Neural cell (in vitro differentiated cells): ENCODE measurements at regions not wholly inside any gene's neighbourhood (a gene's known extent, or its start where the extent isn't known, plus 50 kb on each side); places are given as distances from the start of the nearest gene placed in this dataset.

Experiments used
- H2AFZ ChIP-seq: fragments of 200-600, 300-800 bp; sonication (generic), shearing (Covaris generic); 2 replicates; pipeline ENCODE4 v1.6.0; 2014; ENCODE audit warnings: low read depth, mild to moderate bottlenecking, antibody characterized with exemption, low read length, moderate library complexity
- H3F3A ChIP-seq: fragments of 200-600 bp; shearing (Covaris generic); 2 replicates; pipeline ENCODE4 v1.6.1; 2016; ENCODE audit warnings: mild to moderate bottlenecking, moderate library complexity, mixed read lengths, antibody characterized with exemption, low read length; ENCODE audit not compliant: insufficient read depth, poor library complexity, severe bottlenecking
- H3K27ac ChIP-seq: fragments of 200-600, 300-800 bp; sonication (generic), shearing (Covaris generic); 2 replicates; pipeline ENCODE4 v1.5.1; 2014; ENCODE audit warnings: mild to moderate bottlenecking, low read length, moderate library complexity
- H3K27me3 ChIP-seq: fragments of 300-800, 200-600 bp; sonication (generic), shearing (Covaris generic); 2 replicates; pipeline ENCODE4 v1.6.0; 2014; ENCODE audit warnings: mild to moderate bottlenecking, low read depth, low read length, moderate library complexity; ENCODE audit not compliant: insufficient read depth
- H3K36me3 ChIP-seq: fragments of 300-800, 200-600 bp; sonication (generic), shearing (Covaris generic); 2 replicates; pipeline ENCODE4 v1.5.1; 2014; ENCODE audit warnings: mild to moderate bottlenecking, antibody characterized with exemption, low read length, moderate library complexity; ENCODE audit not compliant: insufficient read depth
- H3K4me2 ChIP-seq: fragments of 300-800, 200-600 bp; sonication (generic), shearing (Covaris generic); 2 replicates; pipeline ENCODE4 v1.6.0; 2014; ENCODE audit warnings: mild to moderate bottlenecking, low read length
- H3K4me3 ChIP-seq: fragments of 300-800, 200-600 bp; sonication (generic), shearing (Covaris generic); 2 replicates; pipeline ENCODE4 v1.5.1; 2014; ENCODE audit warnings: mild to moderate bottlenecking, low read length, moderate library complexity
- H3K79me2 ChIP-seq: fragments of 200-600 bp; shearing (Covaris generic); replicated peaks from 2 replicates; pipeline ENCODE4 v1.6.0; 2014; ENCODE audit warnings: mild to moderate bottlenecking, low read length, moderate library complexity; ENCODE audit not compliant: insufficient read depth
- H3K9ac ChIP-seq: fragments of 300-800, 200-600 bp; sonication (generic), shearing (Covaris generic); 2 replicates; pipeline ENCODE4 v1.6.1; 2016; ENCODE audit warnings: mild to moderate bottlenecking, low read length, mixed read lengths
- H3K9me2 ChIP-seq: fragments of 200-600 bp; shearing (Covaris generic); 2 replicates; pipeline ENCODE4 v1.6.1; 2016; ENCODE audit warnings: mild to moderate bottlenecking, low read length, mixed read lengths; ENCODE audit not compliant: insufficient read depth
- H3K9me3 ChIP-seq: fragments of 200-600, 300-800 bp; sonication (generic), shearing (Covaris generic); 2 replicates; pipeline ENCODE4 v1.6.1; 2016; ENCODE audit warnings: mild to moderate bottlenecking, mixed run types, low read length, moderate library complexity, mixed read lengths
- H4K20me1 ChIP-seq: fragments of 200-600 bp; shearing (Covaris generic); 2 replicates; pipeline ENCODE4 v1.6.1; 2016; ENCODE audit warnings: mild to moderate bottlenecking, mixed run types; ENCODE audit not compliant: insufficient read depth
- EP300 ChIP-seq: fragments of 450-650 bp; conservative IDR thresholded peaks from 2 replicates; pipeline ENCODE4 v1.6.1; 2014; ENCODE audit warnings: antibody characterized with exemption, mild to moderate bottlenecking, moderate library complexity; ENCODE audit not compliant: poor library complexity, severe bottlenecking
- EZH2 ChIP-seq: fragments of 200-600, 300-800 bp; shearing (Covaris generic), sonication (generic); IDR thresholded peaks from 2 replicates; pipeline ENCODE4 v1.6.1; 2014; ENCODE audit warnings: antibody characterized with exemption, low read length, borderline replicate concordance, mild to moderate bottlenecking; ENCODE audit not compliant: insufficient read depth, poor library complexity, severe bottlenecking
- MXI1 ChIP-seq: fragments of 450-650 bp; conservative IDR thresholded peaks from 2 replicates; pipeline ENCODE4 v1.6.1; 2014; ENCODE audit warnings: antibody characterized with exemption, mild to moderate bottlenecking; ENCODE audit not compliant: poor library complexity, severe bottlenecking
- POLR2AphosphoS5 ChIP-seq: IDR thresholded peaks from 2 replicates; pipeline ENCODE4 v1.6.1; 2012
- RAD21 ChIP-seq: fragments of 450-650 bp; conservative IDR thresholded peaks from 2 replicates; pipeline ENCODE4 v1.6.1; 2014; ENCODE audit warnings: antibody characterized with exemption, mild to moderate bottlenecking, moderate library complexity
- SMC3 ChIP-seq: fragments of 450-650 bp; conservative IDR thresholded peaks from 2 replicates; pipeline ENCODE4 v1.6.1; 2014; ENCODE audit warnings: antibody characterized with exemption, mild to moderate bottlenecking, moderate library complexity; ENCODE audit not compliant: poor library complexity
- TAF1 ChIP-seq: IDR thresholded peaks from 2 replicates; pipeline ENCODE4 v1.6.1; 2012; ENCODE audit warnings: low read depth
- TF ChIP-seq, protein P1 (sequence below): fragments of 450-650 bp; IDR thresholded peaks from 2 replicates; pipeline ENCODE4 v1.5.1; 2014; ENCODE audit warnings: antibody characterized with exemption, mild to moderate bottlenecking, moderate library complexity; ENCODE audit not compliant: poor library complexity, severe bottlenecking
- TF ChIP-seq, protein P2 (sequence below): IDR thresholded peaks from 2 replicates; pipeline ENCODE4 v1.6.1; 2012; ENCODE audit warnings: borderline replicate concordance

DNA sequence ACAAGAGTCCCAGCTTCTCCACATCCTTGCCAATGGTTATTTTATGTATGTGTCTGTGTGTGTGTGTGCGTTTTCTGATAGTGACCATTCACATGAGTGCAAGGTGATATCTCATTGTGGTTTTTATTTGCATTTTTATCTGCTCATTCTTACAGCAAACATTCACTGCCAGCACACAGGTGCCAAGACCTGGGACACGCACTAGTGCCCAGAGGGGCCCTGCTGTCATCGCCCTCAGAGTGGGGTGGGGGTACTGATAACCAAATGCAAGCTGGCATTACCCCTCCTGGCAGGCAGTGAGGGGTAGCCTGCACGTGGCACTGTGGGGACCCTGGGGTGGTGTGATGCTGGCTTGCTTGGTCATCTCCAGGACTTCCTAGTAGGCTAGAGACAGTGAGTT, 285.4 kb downstream of the LPIN1 start:
- no peak overlapping the region for H3K9ac ChIP-seq
- no peaks in the 10 kb centered on the region for H3K79me2 ChIP-seq
- H3F3A ChIP-seq = no peaks in the 10 kb centered on the region
- H3K4me2 ChIP-seq = no peak overlapping the region
- H3K9me2 ChIP-seq = no peaks in the 10 kb centered on the region
- H3K27me3 ChIP-seq = no peaks in the 10 kb centered on the region
- H4K20me1 ChIP-seq = no peaks in the 10 kb centered on the region
- no peak overlapping the region for H3K27ac ChIP-seq
- H3K4me3 ChIP-seq = no peak overlapping the region
- H2AFZ ChIP-seq = no peak overlapping the region
- no peak for TF ChIP-seq EP300
- no peaks in the 10 kb centered on the region for H3K36me3 ChIP-seq
- no peaks in the 10 kb centered on the region for H3K9me3 ChIP-seq

DNA sequence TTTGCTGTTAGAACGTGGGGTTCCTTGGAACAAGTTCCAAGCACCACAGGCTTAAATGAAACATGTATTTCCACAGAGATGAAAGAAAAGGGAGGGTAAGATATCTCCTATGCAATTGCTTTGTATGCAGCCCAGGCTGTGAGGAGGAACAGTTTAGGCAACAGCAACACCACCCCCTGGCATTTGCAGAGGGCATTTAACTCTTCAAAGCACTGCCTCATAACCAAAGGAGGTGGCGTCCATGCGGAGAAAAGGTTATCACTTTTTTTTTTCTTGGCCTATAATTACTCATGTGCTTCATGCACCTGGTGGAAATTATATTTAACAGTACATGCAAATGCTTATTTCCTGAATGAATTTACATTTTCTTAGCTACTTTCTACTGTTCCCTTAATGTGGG, 286.0 kb downstream of the LPIN1 start:
- H4K20me1 ChIP-seq = no peaks in the 10 kb centered on the region
- H3K9me3 ChIP-seq = no peaks in the 10 kb centered on the region
- H3K79me2 ChIP-seq = no peaks in the 10 kb centered on the region
- H2AFZ ChIP-seq = no peak overlapping the region
- H3K9ac ChIP-seq = no peak overlapping the region
- no peak overlapping the region for H3K4me2 ChIP-seq
- no peaks in the 10 kb centered on the region for H3K27me3 ChIP-seq
- no peak overlapping the region for H3K27ac ChIP-seq
- no peaks in the 10 kb centered on the region for H3K36me3 ChIP-seq
- H3F3A ChIP-seq = no peaks in the 10 kb centered on the region
- H3K9me2 ChIP-seq = no peaks in the 10 kb centered on the region
- H3K4me3 ChIP-seq = no peak overlapping the region
- TF ChIP-seq MXI1 = no peak
- no peak for TF ChIP-seq EZH2
- TF ChIP-seq EP300 = no peak
- TF ChIP-seq, protein P1, sequence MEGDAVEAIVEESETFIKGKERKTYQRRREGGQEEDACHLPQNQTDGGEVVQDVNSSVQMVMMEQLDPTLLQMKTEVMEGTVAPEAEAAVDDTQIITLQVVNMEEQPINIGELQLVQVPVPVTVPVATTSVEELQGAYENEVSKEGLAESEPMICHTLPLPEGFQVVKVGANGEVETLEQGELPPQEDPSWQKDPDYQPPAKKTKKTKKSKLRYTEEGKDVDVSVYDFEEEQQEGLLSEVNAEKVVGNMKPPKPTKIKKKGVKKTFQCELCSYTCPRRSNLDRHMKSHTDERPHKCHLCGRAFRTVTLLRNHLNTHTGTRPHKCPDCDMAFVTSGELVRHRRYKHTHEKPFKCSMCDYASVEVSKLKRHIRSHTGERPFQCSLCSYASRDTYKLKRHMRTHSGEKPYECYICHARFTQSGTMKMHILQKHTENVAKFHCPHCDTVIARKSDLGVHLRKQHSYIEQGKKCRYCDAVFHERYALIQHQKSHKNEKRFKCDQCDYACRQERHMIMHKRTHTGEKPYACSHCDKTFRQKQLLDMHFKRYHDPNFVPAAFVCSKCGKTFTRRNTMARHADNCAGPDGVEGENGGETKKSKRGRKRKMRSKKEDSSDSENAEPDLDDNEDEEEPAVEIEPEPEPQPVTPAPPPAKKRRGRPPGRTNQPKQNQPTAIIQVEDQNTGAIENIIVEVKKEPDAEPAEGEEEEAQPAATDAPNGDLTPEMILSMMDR = no peak
- TF ChIP-seq, protein P2, sequence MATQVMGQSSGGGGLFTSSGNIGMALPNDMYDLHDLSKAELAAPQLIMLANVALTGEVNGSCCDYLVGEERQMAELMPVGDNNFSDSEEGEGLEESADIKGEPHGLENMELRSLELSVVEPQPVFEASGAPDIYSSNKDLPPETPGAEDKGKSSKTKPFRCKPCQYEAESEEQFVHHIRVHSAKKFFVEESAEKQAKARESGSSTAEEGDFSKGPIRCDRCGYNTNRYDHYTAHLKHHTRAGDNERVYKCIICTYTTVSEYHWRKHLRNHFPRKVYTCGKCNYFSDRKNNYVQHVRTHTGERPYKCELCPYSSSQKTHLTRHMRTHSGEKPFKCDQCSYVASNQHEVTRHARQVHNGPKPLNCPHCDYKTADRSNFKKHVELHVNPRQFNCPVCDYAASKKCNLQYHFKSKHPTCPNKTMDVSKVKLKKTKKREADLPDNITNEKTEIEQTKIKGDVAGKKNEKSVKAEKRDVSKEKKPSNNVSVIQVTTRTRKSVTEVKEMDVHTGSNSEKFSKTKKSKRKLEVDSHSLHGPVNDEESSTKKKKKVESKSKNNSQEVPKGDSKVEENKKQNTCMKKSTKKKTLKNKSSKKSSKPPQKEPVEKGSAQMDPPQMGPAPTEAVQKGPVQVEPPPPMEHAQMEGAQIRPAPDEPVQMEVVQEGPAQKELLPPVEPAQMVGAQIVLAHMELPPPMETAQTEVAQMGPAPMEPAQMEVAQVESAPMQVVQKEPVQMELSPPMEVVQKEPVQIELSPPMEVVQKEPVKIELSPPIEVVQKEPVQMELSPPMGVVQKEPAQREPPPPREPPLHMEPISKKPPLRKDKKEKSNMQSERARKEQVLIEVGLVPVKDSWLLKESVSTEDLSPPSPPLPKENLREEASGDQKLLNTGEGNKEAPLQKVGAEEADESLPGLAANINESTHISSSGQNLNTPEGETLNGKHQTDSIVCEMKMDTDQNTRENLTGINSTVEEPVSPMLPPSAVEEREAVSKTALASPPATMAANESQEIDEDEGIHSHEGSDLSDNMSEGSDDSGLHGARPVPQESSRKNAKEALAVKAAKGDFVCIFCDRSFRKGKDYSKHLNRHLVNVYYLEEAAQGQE = no peak
- no peak for TF ChIP-seq TAF1
- TF ChIP-seq POLR2AphosphoS5 = no peak
- no peak for TF ChIP-seq RAD21
- TF ChIP-seq SMC3 = no peak

DNA sequence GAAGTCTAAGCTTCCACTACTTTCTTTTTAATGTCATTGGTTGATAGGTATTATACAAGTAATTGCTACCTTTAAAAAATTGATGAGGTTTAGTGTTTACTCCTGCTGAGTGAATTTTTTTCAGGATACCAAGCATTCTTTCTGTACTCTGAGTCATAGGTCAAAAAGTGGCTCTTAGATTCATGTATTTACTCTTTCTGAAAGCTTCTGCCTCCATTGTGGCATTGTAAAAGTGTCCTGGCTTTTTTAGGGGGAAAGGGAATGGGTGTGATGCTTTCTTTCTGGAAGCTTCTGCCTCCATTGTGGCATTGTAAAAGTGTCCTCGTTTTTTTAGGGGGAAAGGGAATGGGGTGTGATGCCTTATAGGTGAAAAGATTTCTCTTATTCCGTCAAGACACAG, 286.5 kb downstream of the LPIN1 start:
- H3K27ac ChIP-seq = no peak overlapping the region
- H3K4me2 ChIP-seq = no peak overlapping the region

More for the DNA sequence above, 286.5 kb downstream of the LPIN1 start:
- no peaks in the 10 kb centered on the region for H4K20me1 ChIP-seq
- H2AFZ ChIP-seq = no peak overlapping the region
- no peaks in the 10 kb centered on the region for H3K36me3 ChIP-seq
- no peak overlapping the region for H3K9ac ChIP-seq
- H3K9me3 ChIP-seq = no peaks in the 10 kb centered on the region
- no peaks in the 10 kb centered on the region for H3K9me2 ChIP-seq
- no peaks in the 10 kb centered on the region for H3F3A ChIP-seq
- no peaks in the 10 kb centered on the region for H3K79me2 ChIP-seq
- TF ChIP-seq EZH2 (no peak), POLR2AphosphoS5 (no peak), MXI1 (no peak), RAD21 (no peak), TAF1 (no peak), SMC3 (no peak), EP300 (no peak)
- TF ChIP-seq, protein P2 = no peak
- TF ChIP-seq, protein P1 = no peak
- no peaks in the 10 kb centered on the region for H3K27me3 ChIP-seq
- H3K4me3 ChIP-seq = no peak overlapping the region
